CD14-positive monocyte (primary cell): ENCODE measurements at regions not wholly inside any gene's neighbourhood (a gene's known extent, or its start where the extent isn't known, plus 50 kb on each side); places are given as distances from the start of the nearest gene placed in this dataset.
"Not testable (repeated sequence)": the region's sequence is repeated elsewhere in the genome, so short reads cannot be mapped to it uniquely, and the experiment has no call there.

Experiments
- DNase-seq, 3 donors: peaks; one replicate each; pipeline ENCODE4 v3.0.0-alpha.2; 2011 to 2022
- H2AFZ ChIP-seq: 2 replicates; pipeline ENCODE4 v1.6.0; 2012; ENCODE audit warnings: mild to moderate bottlenecking, low read depth, low read length, inconsistent platforms; ENCODE audit not compliant: insufficient read depth, poor library complexity, severe bottlenecking
- H3K27ac ChIP-seq, 2 donors: 1 replicate in 1 of 2; 2 replicates in 1 of 2; pipeline ENCODE4 v1.5.1; 2012 to 2013; ENCODE audit warnings: low read length in 2 of 2, control low read depth in 1 of 2, inconsistent platforms in 1 of 2, low read depth in 1 of 2, mild to moderate bottlenecking in 1 of 2
- H3K27me3 ChIP-seq, 2 donors: one replicate each; pipeline versions ENCODE4 v1.6.0 to v1.6.1; 2011 to 2013; ENCODE audit warnings: low read length in 2 of 2; ENCODE audit not compliant: control insufficient read depth in 2 of 2, insufficient read depth in 2 of 2
- H3K36me3 ChIP-seq, 2 donors: replicated peaks in 1 of 2; 1 replicate in 1 of 2; 2 replicates in 1 of 2; pipeline versions ENCODE4 v1.5.1 to v1.6.1; 2012 to 2013; ENCODE audit warnings: low read length in 2 of 2, control low read depth in 1 of 2, inconsistent platforms in 1 of 2, mild to moderate bottlenecking in 1 of 2; ENCODE audit not compliant: insufficient read depth in 2 of 2, control insufficient read depth in 1 of 2
- H3K4me1 ChIP-seq, 2 donors: 1 replicate in 1 of 2; 2 replicates in 1 of 2; pipeline versions ENCODE4 v1.5.1 to v1.6.1; 2012 to 2013; ENCODE audit warnings: low read length in 2 of 2, control low read depth in 1 of 2, inconsistent platforms in 1 of 2, mild to moderate bottlenecking in 1 of 2, moderate library complexity in 1 of 2; ENCODE audit not compliant: insufficient read depth in 2 of 2, control insufficient read depth in 1 of 2
- H3K4me2 ChIP-seq: replicated peaks from 2 replicates; pipeline ENCODE3; 2012; ENCODE audit warnings: low read length, moderate library complexity, mild to moderate bottlenecking; ENCODE audit not compliant: poor library complexity, severe bottlenecking; ENCODE audit errors: extremely low read depth
- H3K4me3 ChIP-seq, 3 experiments: fragments of 200-600 bp in 1 of 3; sonication (generic) in 1 of 3; replicated peaks in 1 of 3; 1 replicate in 2 of 3; 2 replicates in 1 of 3; pipeline ENCODE4 v1.5.1; 2011 to 2013; ENCODE audit warnings: low read length in 3 of 3, mild to moderate bottlenecking in 3 of 3, control low read depth in 2 of 3, low read depth in 2 of 3, inconsistent platforms in 1 of 3, moderate library complexity in 1 of 3
- H3K79me2 ChIP-seq: 2 replicates; pipeline ENCODE4 v1.6.0; 2012; ENCODE audit warnings: mild to moderate bottlenecking, control low read depth, inconsistent platforms, low read length, moderate library complexity; ENCODE audit not compliant: insufficient read depth
- H3K9ac ChIP-seq: 2 replicates; pipeline ENCODE4 v1.6.0; 2017; ENCODE audit warnings: low read length, mild to moderate bottlenecking; ENCODE audit not compliant: insufficient read depth, poor library complexity, severe bottlenecking
- H3K9me3 ChIP-seq, 2 donors: replicated peaks in 1 of 2; 1 replicate in 1 of 2; 2 replicates in 1 of 2; pipeline versions ENCODE4 v1.5.1 to v1.6.1; 2012 to 2013; ENCODE audit warnings: low read length in 2 of 2, control low read depth in 1 of 2; ENCODE audit not compliant: control insufficient read depth in 1 of 2, insufficient read depth in 1 of 2
- H4K20me1 ChIP-seq: 2 replicates; pipeline ENCODE4 v1.6.0; 2012; ENCODE audit warnings: mild to moderate bottlenecking, low read length, control low read depth, moderate library complexity; ENCODE audit not compliant: insufficient read depth
- H3K27ac Mint-ChIP-seq, 7 donors: one replicate each; pipeline ENCODE4 v1.8.0; 2020; ENCODE audit warnings: mild to moderate bottlenecking in 7 of 7, mixed read lengths in 7 of 7, moderate library complexity in 6 of 7, inconsistent platforms in 2 of 7
- H3K27me3 Mint-ChIP-seq, 3 donors: one replicate each; pipeline ENCODE4 v1.8.0; 2021 to 2022; ENCODE audit warnings: low read depth in 3 of 3, mild to moderate bottlenecking in 3 of 3, mixed read lengths in 3 of 3, moderate library complexity in 3 of 3, inconsistent platforms in 1 of 3
- H3K36me3 Mint-ChIP-seq, 2 donors: one replicate each; pipeline ENCODE4 v1.8.0; 2020; ENCODE audit warnings: mixed read lengths in 2 of 2, inconsistent platforms in 1 of 2, mild to moderate bottlenecking in 1 of 2
- H3K4me1 Mint-ChIP-seq: one replicate; pipeline ENCODE4 v1.8.0; 2020; ENCODE audit warnings: mild to moderate bottlenecking, mixed read lengths
- H3K4me3 Mint-ChIP-seq, 2 donors: one replicate each; pipeline ENCODE4 v1.8.0; 2020; ENCODE audit warnings: mild to moderate bottlenecking in 2 of 2, mixed read lengths in 2 of 2, moderate library complexity in 1 of 2
- H3K9me3 Mint-ChIP-seq, 7 donors: one replicate each; pipeline ENCODE4 v1.8.0; 2020 to 2022; ENCODE audit warnings: mixed read lengths in 7 of 7, mild to moderate bottlenecking in 6 of 7, moderate library complexity in 6 of 7, inconsistent platforms in 2 of 7
- CTCF ChIP-seq: fragments of 200-600 bp; IDR thresholded peaks from one replicate; pipeline ENCODE4 v1.8.0; 2022; ENCODE audit warnings: antibody characterized with exemption, mild to moderate bottlenecking
- WGBS: methylation state at CpG from one replicate; pipeline ENCODE4 v1.1.5; 2013; ENCODE audit warnings: missing lambda C conversion rate; ENCODE audit not compliant: insufficient coverage; 5-methylcytosine and 5-hydroxymethylcytosine counted together
- intact Hi-C, 2 donors: fragments of 100-400 bp; cut with micrococcal nuclease; formaldehyde crosslinking; loops; one replicate each; pipeline versions ENCODE4 v1.15.0 to v1.15.1; 2023

- Mint-ChIP-seq H3K4me1 (no peaks in the 10 kb centered on the region), H3K4me3 (no peak overlapping the region), H3K36me3 (no peaks in the 10 kb centered on the region), H3K27me3 (no peaks in the 10 kb centered on the region), H3K27ac (no peak overlapping the region), H3K9me3 (peaks cover 0 to 6% (median 2%) of the 10 kb centered on the region in 7 donors)
- H3K4me1 ChIP-seq, result no peaks in the 10 kb centered on the region
- H2AFZ ChIP-seq, result no peak overlapping the region
- H3K27ac ChIP-seq, result no peak overlapping the region
- no peak overlapping the region for H3K9ac ChIP-seq
- no peak for DNase-seq
- no CpG with 5 or more reads among the region's 3 CpGs for WGBS
- no peaks in the 10 kb centered on the region for H3K27me3 ChIP-seq
- H4K20me1 ChIP-seq, result no peaks in the 10 kb centered on the region
- H3K9me3 ChIP-seq, result no peaks in the 10 kb centered on the region
- H3K4me2 ChIP-seq, result no peak overlapping the region
- TF ChIP-seq CTCF, result no peak
- H3K79me2 ChIP-seq, result no peaks in the 10 kb centered on the region
- no peak overlapping the region for H3K4me3 ChIP-seq
- no peaks in the 10 kb centered on the region for H3K36me3 ChIP-seq
- intact Hi-C loops, result no loop called here
Observed at GRCh38 chr3:147521646-147522045, 112.5 kb downstream of the ZIC1 start.

GRCh38 chr3:147522780-147523179 is 113.6 kb downstream of the ZIC1 start:
- H3K27ac Mint-ChIP-seq, H4K20me1 ChIP-seq, H3K4me3 Mint-ChIP-seq, H3K79me2 ChIP-seq, DNase-seq, H3K9ac ChIP-seq, intact Hi-C loops, H3K9me3 Mint-ChIP-seq, H3K4me1 ChIP-seq, H3K4me2 ChIP-seq, H3K27me3 ChIP-seq, H3K36me3 ChIP-seq, H3K27me3 Mint-ChIP-seq, H2AFZ ChIP-seq, H3K27ac ChIP-seq, H3K9me3 ChIP-seq, H3K4me1 Mint-ChIP-seq, H3K4me3 ChIP-seq, H3K36me3 Mint-ChIP-seq: not testable (repeated sequence)
- WGBS, result no CpG with 5 or more reads among the region's 1 CpG
